ENCODE measurements at regions not wholly inside any gene's neighbourhood (a gene's known extent, or its start where the extent isn't known, plus 50 kb on each side); places are given as distances from the start of the nearest gene placed in this dataset.

DNA sequence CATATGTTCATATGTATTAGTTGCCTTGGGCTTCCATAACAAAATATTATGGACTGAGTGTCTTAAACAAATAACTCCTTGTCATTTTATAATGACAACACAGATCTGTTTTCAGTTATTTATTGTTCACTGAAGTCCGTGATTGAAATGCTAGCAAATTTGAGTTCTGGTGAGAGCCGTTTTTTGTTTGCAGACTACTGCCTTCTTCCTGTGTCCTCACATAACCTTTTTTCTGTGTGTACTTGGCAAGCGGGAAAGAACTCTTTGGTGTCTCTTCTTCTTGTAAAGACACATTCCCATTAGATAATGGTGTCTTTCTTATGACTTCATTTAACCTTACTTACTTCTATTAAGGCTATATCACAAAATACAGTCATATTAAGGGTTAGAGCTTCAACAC, 482.9 kb upstream of the EYS start:
- H3K4me2 ChIP-seq (ENCODE audit: insufficient read depth in 1 of 2, low read depth in 2 of 2, low read length in 2 of 2), result no peak overlapping the region

More for the DNA sequence above, 482.9 kb upstream of the EYS start:
- no peak overlapping the region for H3K9ac ChIP-seq (replicated peaks in 1 of 4; ENCODE audit: extremely low read depth in 1 of 4, low read depth in 3 of 4, low read length in 3 of 4)
- ChIA-PET POLR2A (ENCODE audit: partially characterized antibody) (no interaction called here), CTCF (ENCODE audit: partially characterized antibody) (no interaction called here)
- H3K4me1 ChIP-seq (replicated peaks in 1 of 4; ENCODE audit: control insufficient read depth in 3 of 4, insufficient read depth in 4 of 4, low read length in 3 of 4), result no peaks in the 10 kb centered on the region
- H2BK120ac ChIP-seq (replicated peaks; ENCODE audit: low read depth, low read length), result no peak overlapping the region
- TF ChIP-seq CHD2 (IDR thresholded peaks at IDR 0.05; ENCODE audit: low read length) (no peak), CREB1 (IDR thresholded peaks at IDR 0.05) (no peak)
- H3K36me3 ChIP-seq (ENCODE audit: control insufficient read depth in 2 of 4, insufficient read depth in 4 of 4, low read length in 3 of 4), result no peaks in the 10 kb centered on the region
- H2BK20ac ChIP-seq (ENCODE audit: low read length), result no peak overlapping the region
- no peak overlapping the region for H3K4ac ChIP-seq (replicated peaks; ENCODE audit: insufficient read length, low read depth, low read length)
- H2BK12ac ChIP-seq (ENCODE audit: low read depth, low read length), result no peak overlapping the region
- DNase-seq (ENCODE audit: low read depth in 1 of 2, low spot score in 2 of 2) (no peak), FAIRE-seq (no peak)
- no peak overlapping the region for H3K23ac ChIP-seq (ENCODE audit: insufficient read length)
- no peak overlapping the region for H4K5ac ChIP-seq (ENCODE audit: insufficient read length, low read depth, low read length)
- no peak overlapping the region for H4K91ac ChIP-seq (replicated peaks; ENCODE audit: insufficient read length, low read length)
- H3K79me2 ChIP-seq (ENCODE audit: control insufficient read depth in 1 of 2, insufficient read depth in 2 of 2, low read length in 2 of 2), result no peaks in the 10 kb centered on the region
- H2AFZ ChIP-seq (ENCODE audit: low read length), result no peak overlapping the region
- no peaks in the 10 kb centered on the region for H3K23me2 ChIP-seq (ENCODE audit: low read depth, low read length)
- no peak overlapping the region for H2AK5ac ChIP-seq (ENCODE audit: low read depth, low read length)
- H3K4me3 ChIP-seq (ENCODE audit: extremely low read depth in 1 of 4, insufficient read depth in 2 of 4, low read depth in 3 of 4, low read length in 4 of 4), result no peak overlapping the region
- H4K8ac ChIP-seq (ENCODE audit: extremely low read depth, insufficient read depth, low read length), result no peak overlapping the region
- no peak overlapping the region for H3K14ac ChIP-seq (ENCODE audit: insufficient read length)
- no peaks in the 10 kb centered on the region for H3K79me1 ChIP-seq (ENCODE audit: low read depth, low read length)
- H3K18ac ChIP-seq (ENCODE audit: extremely low read depth, low read length), result no peak overlapping the region
- H2BK5ac ChIP-seq (ENCODE audit: low read depth, low read length), result no peak overlapping the region
- no peaks in the 10 kb centered on the region for H4K20me1 ChIP-seq (replicated peaks in 1 of 2; ENCODE audit: control insufficient read depth in 1 of 2, insufficient read depth in 2 of 2, low read length in 2 of 2)
- peaks cover 3 to 10% of the 10 kb centered on the region in 2 experiments for H3K9me3 ChIP-seq (ENCODE audit: insufficient read depth in 2 of 2, low read depth in 1 of 2, low read length in 1 of 2)
- no peak overlapping the region for H3K27ac ChIP-seq (ENCODE audit: low read depth, low read length)
- H3K56ac ChIP-seq (replicated peaks; ENCODE audit: insufficient read length, low read depth, low read length), result no peak overlapping the region
- H2BK15ac ChIP-seq (ENCODE audit: low read length), result no peak overlapping the region
- no peaks in the 10 kb centered on the region for H3K27me3 ChIP-seq (replicated peaks in 1 of 4; ENCODE audit: control insufficient read depth in 3 of 4, extremely low read depth in 1 of 4, insufficient read depth in 3 of 4, low read length in 3 of 4)
- 89% methylated on average over 3 of the region's 3 CpGs; no CpG with 5 or more reads in 1 of the 2 experiments for WGBS, 2 experiments (ENCODE audit: extremely low coverage in 1 of 2, insufficient coverage in 1 of 2, insufficient read length in 1 of 2, insufficient replicate concordance in 2 of 2, low coverage in 1 of 2, low lambda C conversion rate in 2 of 2, missing lambda C conversion rate in 1 of 2)

Data from H1 (cell line).